GM19023 (cell line): ENCODE measurements at regions not wholly inside any gene's neighbourhood (a gene's known extent, or its start where the extent isn't known, plus 50 kb on each side); places are given as distances from the start of the nearest gene placed in this dataset.
A peak's percentile ranks its signal among the peaks of the same experiment; 100 is the strongest.
"Not testable (repeated sequence)": the region's sequence is repeated elsewhere in the genome, so short reads cannot be mapped to it uniquely, and the experiment has no call there.

Source experiments
- ATAC-seq: cut with Tn5 transposase; IDR thresholded peaks from one replicate; pipeline ENCODE4 v1.9.1; 2021; ENCODE audit warnings: mild to moderate bottlenecking, moderate library complexity; ENCODE audit not compliant: unreplicated experiment

GRCh38 chr6:158920311-158920905 is 79.6 kb downstream of the RSPH3 start:
- no peak for ATAC-seq

- ATAC-seq: no peak
These were observed 80.1 kb downstream of the RSPH3 start for GRCh38 chr6:158919865-158920264.

- no peak for ATAC-seq
These were observed 83.4 kb downstream of the RSPH3 start for GRCh38 chr6:158916617-158917016.

GRCh38 chr6:158914923-158915322 is 85.1 kb downstream of the RSPH3 start:
- no peak for ATAC-seq

GRCh38 chr6:158913580-158913979 is 86.4 kb downstream of the RSPH3 start:
- ATAC-seq: no peak

GRCh38 chr6:158912655-158913054 is 87.3 kb downstream of the RSPH3 start:
- no peak for ATAC-seq

GRCh38 chr6:158911746-158912480 is 88.1 kb downstream of the RSPH3 start:
- ATAC-seq: no peak

GRCh38 chr6:158910484-158911440 is 89.2 kb downstream of the RSPH3 start:
- ATAC-seq: peak; percentile 46

GRCh38 chr6:158909938-158910337 is 90.1 kb downstream of the RSPH3 start:
- ATAC-seq: no peak

GRCh38 chr6:158908606-158909005 is 89.4 kb upstream of the EZR start:
- no peak for ATAC-seq

GRCh38 chr6:158907931-158908330 is 88.8 kb upstream of the EZR start:
- ATAC-seq: no peak

GRCh38 chr6:158906926-158907325 is 87.8 kb upstream of the EZR start:
- no peak for ATAC-seq

GRCh38 chr6:158905277-158905676 is 86.1 kb upstream of the EZR start:
- ATAC-seq: no peak

GRCh38 chr6:158903801-158904200 is 84.6 kb upstream of the EZR start:
- ATAC-seq: no peak

GRCh38 chr6:158900663-158901312 is 81.6 kb upstream of the EZR start:
- no peak for ATAC-seq

- ATAC-seq: no peak
These were observed 78.1 kb upstream of the EZR start for GRCh38 chr6:158897236-158897635.

GRCh38 chr6:158895661-158896060 is 76.5 kb upstream of the EZR start:
- no peak for ATAC-seq

- no peak for ATAC-seq
These were observed 75.0 kb upstream of the EZR start for GRCh38 chr6:158894193-158894592.

GRCh38 chr6:158892266-158892665 is 73.1 kb upstream of the EZR start:
- ATAC-seq: no peak

- not testable (repeated sequence) for ATAC-seq
These were observed 72.4 kb upstream of the EZR start for GRCh38 chr6:158891560-158891959.

GRCh38 chr6:158888171-158888570 is 69.0 kb upstream of the EZR start:
- ATAC-seq: not testable (repeated sequence)
